Caco-2 (cell line): ENCODE measurements at regions not wholly inside any gene's neighbourhood (a gene's known extent, or its start where the extent isn't known, plus 50 kb on each side); places are given as distances from the start of the nearest gene placed in this dataset.

Source experiments
- BruUV-seq: library from RNA; stranded (reverse); fragments of 400-500 nt; replicated peaks from 2 replicates; lab custom pipeline; 2021; lab: Mats Ljungman, UMichigan
- CTCF ChIA-PET: fragments of 300-600 bp; sonication (Branson Sonifier 250); formaldehyde crosslinking; loops from one replicate; lab custom pipeline; 2022; ENCODE audit warnings: antibody characterized with exemption; lab: Charles Lee
- POLR2A ChIA-PET: fragments of 300-600 bp; sonication (Branson Sonifier 250); formaldehyde crosslinking; loops from one replicate; lab custom pipeline; 2022; ENCODE audit warnings: antibody characterized with exemption; lab: Charles Lee
- DNase-seq, 2 experiments: peaks; one replicate each; pipeline versions ENCODE4 v3.0.0 to v3.0.0-alpha.2; 2020 to 2022
- H3K27me3 ChIP-seq: replicated peaks from 2 replicates; pipeline ENCODE4 v1.6.0; 2011; ENCODE audit warnings: low read length; ENCODE audit not compliant: control insufficient read depth, insufficient read depth
- H3K36me3 ChIP-seq: 2 replicates; pipeline ENCODE4 v1.5.1; 2011; ENCODE audit warnings: low read length; ENCODE audit not compliant: control insufficient read depth, insufficient read depth
- H3K4me1 ChIP-seq: fragments of 250-450 bp; sonication (Bioruptor Pico); 2 replicates; pipeline ENCODE4 v1.5.1; 2020; ENCODE audit warnings: mild to moderate bottlenecking
- H3K4me3 ChIP-seq: 2 replicates; pipeline ENCODE4 v1.5.1; 2011; ENCODE audit warnings: low read depth, mild to moderate bottlenecking, control low read depth, low read length
- H3K9me3 ChIP-seq: fragments of 250-450 bp; sonication (Bioruptor Pico); 2 replicates; pipeline ENCODE4 v1.5.1; 2020; ENCODE audit warnings: mild to moderate bottlenecking, moderate library complexity
- H3K27ac Mint-ChIP-seq: one replicate; pipeline ENCODE4 v1.8.0; 2022; ENCODE audit warnings: mixed read lengths; ENCODE audit not compliant: unreplicated experiment
- H3K27me3 Mint-ChIP-seq: one replicate; pipeline ENCODE4 v1.8.0; 2022; ENCODE audit warnings: mixed read lengths; ENCODE audit not compliant: insufficient read depth, unreplicated experiment
- H3K36me3 Mint-ChIP-seq: one replicate; pipeline ENCODE4 v1.8.0; 2022; ENCODE audit warnings: mild to moderate bottlenecking, mixed read lengths; ENCODE audit not compliant: insufficient read depth, unreplicated experiment
- H3K4me1 Mint-ChIP-seq: one replicate; pipeline ENCODE4 v1.8.0; 2022; ENCODE audit warnings: low read depth, mixed read lengths; ENCODE audit not compliant: unreplicated experiment
- H3K4me3 Mint-ChIP-seq: one replicate; pipeline ENCODE4 v1.8.0; 2022; ENCODE audit warnings: mild to moderate bottlenecking, moderate library complexity, mixed read lengths; ENCODE audit not compliant: unreplicated experiment
- H3K9me3 Mint-ChIP-seq: one replicate; pipeline ENCODE4 v1.8.0; 2022; ENCODE audit warnings: mixed read lengths; ENCODE audit not compliant: unreplicated experiment
- CTCF ChIP-seq, 2 experiments: fragments of 200-600 bp in 1 of 2; IDR thresholded peaks; 1 replicate in 1 of 2; 2 replicates in 1 of 2; pipeline versions ENCODE4 v1.5.1 to v1.8.0; 2011 to 2022; ENCODE audit warnings: antibody characterized with exemption in 1 of 2, control low read depth in 1 of 2, inconsistent platforms in 1 of 2, low read depth in 1 of 2, low read length in 1 of 2, mild to moderate bottlenecking in 1 of 2, moderate library complexity in 1 of 2; ENCODE audit not compliant: insufficient read depth in 1 of 2, severe bottlenecking in 1 of 2, unreplicated experiment in 1 of 2
- intact Hi-C: fragments of 100-400 bp; cut with micrococcal nuclease; formaldehyde crosslinking; loops from one replicate; pipeline ENCODE4 v1.10.0; 2022; ENCODE audit not compliant: unreplicated experiment

GRCh38 chr4:164116286-164116685, 621.8 kb downstream of the TMA16 start:
- Mint-ChIP-seq H3K9me3 (peaks cover 3% of the 10 kb centered on the region), H3K36me3 (no peaks in the 10 kb centered on the region), H3K27ac (no peak overlapping the region), H3K4me3 (no peak overlapping the region), H3K27me3 (no peaks in the 10 kb centered on the region), H3K4me1 (no peaks in the 10 kb centered on the region)
- no TSS peak for BruUV-seq
- intact Hi-C loops, result no loop called here
- no peak for TF ChIP-seq CTCF (IDR thresholded peaks at IDR 0.05; ENCODE audit: insufficient read depth in 1 of 2, low read depth in 1 of 2, low read length in 1 of 2, severe bottlenecking in 1 of 2, unreplicated experiment in 1 of 2)
- Histone ChIP-seq H3K27me3 (no peaks in the 10 kb centered on the region), H3K36me3 (no peaks in the 10 kb centered on the region), H3K4me3 (no peak overlapping the region), H3K4me1 (no peaks in the 10 kb centered on the region), H3K9me3 (no peaks in the 10 kb centered on the region)
- CTCF ChIA-PET, result no interaction called here
- DNase-seq, result no peak
- POLR2A ChIA-PET, result no interaction called here

- Mint-ChIP-seq H3K27me3 (no peaks in the 10 kb centered on the region), H3K9me3 (peaks cover 6% of the 10 kb centered on the region), H3K4me3 (no peak overlapping the region), H3K36me3 (no peaks in the 10 kb centered on the region), H3K27ac (no peak overlapping the region), H3K4me1 (peaks cover 6% of the 10 kb centered on the region)
- Histone ChIP-seq H3K36me3 (no peaks in the 10 kb centered on the region), H3K4me3 (no peak overlapping the region), H3K9me3 (no peaks in the 10 kb centered on the region), H3K27me3 (no peaks in the 10 kb centered on the region), H3K4me1 (no peaks in the 10 kb centered on the region)
- TF ChIP-seq CTCF (IDR thresholded peaks at IDR 0.05; ENCODE audit: insufficient read depth in 1 of 2, low read depth in 1 of 2, low read length in 1 of 2, severe bottlenecking in 1 of 2, unreplicated experiment in 1 of 2), result no peak
- POLR2A ChIA-PET, result no interaction called here
- no TSS peak for BruUV-seq
- CTCF ChIA-PET, result no interaction called here
- intact Hi-C loops, result no loop called here
- no peak for DNase-seq
Measured at GRCh38 chr4:164134388-164134787, 619.5 kb upstream of the SMIM31 start.

GRCh38 chr4:164136180-164136616, 617.7 kb upstream of the SMIM31 start:
- Mint-ChIP-seq H3K36me3 (no peaks in the 10 kb centered on the region), H3K27ac (no peak overlapping the region), H3K9me3 (peaks cover 21% of the 10 kb centered on the region), H3K4me3 (no peak overlapping the region), H3K27me3 (no peaks in the 10 kb centered on the region), H3K4me1 (peaks cover 6% of the 10 kb centered on the region)
- TF ChIP-seq CTCF (IDR thresholded peaks at IDR 0.05; ENCODE audit: insufficient read depth in 1 of 2, low read depth in 1 of 2, low read length in 1 of 2, severe bottlenecking in 1 of 2, unreplicated experiment in 1 of 2), result no peak
- Histone ChIP-seq H3K4me1 (no peaks in the 10 kb centered on the region), H3K4me3 (no peak overlapping the region), H3K27me3 (no peaks in the 10 kb centered on the region), H3K36me3 (no peaks in the 10 kb centered on the region), H3K9me3 (no peaks in the 10 kb centered on the region)
- DNase-seq, result peak in 1 of 2 experiments; percentile 7
- intact Hi-C loops, result no loop called here
- ChIA-PET POLR2A (interaction anchor here (0.5 kb wide), 1 partner anchor 771 kb away, joined by 4 read pairs; no protein-coding TSS in a partner anchor), CTCF (no interaction called here)
- BruUV-seq, result no TSS peak
